Neuronal stem cell (in vitro differentiated cells): ENCODE measurements at regions not wholly inside any gene's neighbourhood (a gene's known extent, or its start where the extent isn't known, plus 50 kb on each side); places are given as distances from the start of the nearest gene placed in this dataset.

Source experiments
- DNase-seq: peaks from one replicate; pipeline ENCODE4 v3.0.0-alpha.2; 2013; ENCODE audit warnings: low spot score
- H2AFZ ChIP-seq: one replicate; pipeline ENCODE4 v1.6.1; 2013; ENCODE audit warnings: mild to moderate bottlenecking, low read length, inconsistent platforms
- H2AK5ac ChIP-seq: 2 replicates; pipeline ENCODE4 v1.6.1; 2013; ENCODE audit warnings: low read depth, mild to moderate bottlenecking, inconsistent platforms, low read length, moderate library complexity, mixed read lengths
- H2BK120ac ChIP-seq: 2 replicates; pipeline ENCODE4 v1.6.1; 2013; ENCODE audit warnings: low read depth, mild to moderate bottlenecking, inconsistent platforms, low read length, moderate library complexity, mixed read lengths
- H2BK12ac ChIP-seq: one replicate; pipeline ENCODE4 v1.6.1; 2013; ENCODE audit warnings: low read length, inconsistent platforms
- H2BK15ac ChIP-seq: 2 replicates; pipeline ENCODE4 v1.6.1; 2013; ENCODE audit warnings: mild to moderate bottlenecking, low read length, inconsistent platforms, mixed read lengths
- H2BK5ac ChIP-seq: one replicate; pipeline ENCODE4 v1.6.1; 2013; ENCODE audit warnings: inconsistent platforms, mild to moderate bottlenecking, low read length, moderate library complexity
- H3K14ac ChIP-seq: one replicate; pipeline ENCODE4 v1.6.1; 2013; ENCODE audit warnings: low read length, inconsistent platforms
- H3K18ac ChIP-seq: 2 replicates; pipeline ENCODE4 v1.6.1; 2013; ENCODE audit warnings: low read length, inconsistent platforms
- H3K23ac ChIP-seq: 2 replicates; pipeline ENCODE4 v1.6.1; 2013; ENCODE audit warnings: low read depth, mild to moderate bottlenecking, mixed read lengths, low read length, inconsistent platforms; ENCODE audit not compliant: poor library complexity
- H3K27ac ChIP-seq: replicated peaks from 3 replicates; pipeline ENCODE4 v1.5.1; 2013; ENCODE audit warnings: low read length, inconsistent platforms
- H3K27me3 ChIP-seq, 3 experiments: 2 replicates each; pipeline ENCODE4 v1.6.1; 2013; ENCODE audit warnings: low read length in 3 of 3, mild to moderate bottlenecking in 2 of 3, inconsistent platforms in 1 of 3, low read depth in 1 of 3, mixed read lengths in 1 of 3, moderate library complexity in 1 of 3; ENCODE audit not compliant: control insufficient read depth in 3 of 3, insufficient read depth in 3 of 3
- H3K36me3 ChIP-seq, 2 donors: replicated peaks in 1 of 2; 2 replicates each; pipeline ENCODE4 v1.6.1; 2013; ENCODE audit warnings: low read length in 2 of 2; ENCODE audit not compliant: control insufficient read depth in 2 of 2, insufficient read depth in 2 of 2
- H3K4ac ChIP-seq: 2 replicates; pipeline ENCODE4 v1.6.1; 2013; ENCODE audit warnings: inconsistent platforms, mild to moderate bottlenecking, low read length, moderate library complexity
- H3K4me1 ChIP-seq, 2 donors: 1 replicate in 1 of 2; 2 replicates in 1 of 2; pipeline ENCODE4 v1.6.1; 2013; ENCODE audit warnings: low read length in 2 of 2, low read depth in 1 of 2; ENCODE audit not compliant: control insufficient read depth in 2 of 2, insufficient read depth in 1 of 2
- H3K4me2 ChIP-seq: one replicate; pipeline ENCODE4 v1.6.1; 2013; ENCODE audit warnings: mild to moderate bottlenecking, low read length, inconsistent platforms; ENCODE audit not compliant: insufficient read depth, poor library complexity, severe bottlenecking
- H3K4me3 ChIP-seq, 2 donors: 2 replicates each; pipeline ENCODE4 v1.5.1; 2013; ENCODE audit warnings: low read length in 2 of 2, mild to moderate bottlenecking in 2 of 2, inconsistent platforms in 1 of 2, moderate library complexity in 1 of 2
- H3K79me1 ChIP-seq: one replicate; pipeline ENCODE4 v1.6.1; 2013; ENCODE audit warnings: low read depth, mild to moderate bottlenecking, inconsistent platforms, low read length, moderate library complexity
- H3K9ac ChIP-seq: one replicate; pipeline ENCODE4 v1.6.1; 2013; ENCODE audit warnings: mild to moderate bottlenecking, low read depth, low read length, inconsistent platforms; ENCODE audit not compliant: poor library complexity
- H3K9me3 ChIP-seq, 2 donors: replicated peaks in 1 of 2; 2 replicates each; pipeline versions ENCODE3 to v1.6.1; 2013; ENCODE audit warnings: low read length in 2 of 2, mild to moderate bottlenecking in 2 of 2, inconsistent platforms in 1 of 2, low read depth in 1 of 2, mixed read lengths in 1 of 2, moderate library complexity in 1 of 2; ENCODE audit not compliant: control insufficient read depth in 2 of 2, insufficient read depth in 1 of 2
- H4K8ac ChIP-seq: one replicate; pipeline ENCODE4 v1.6.1; 2013; ENCODE audit warnings: low read depth, mild to moderate bottlenecking, inconsistent platforms, low read length, moderate library complexity
- H4K91ac ChIP-seq: one replicate; pipeline ENCODE4 v1.6.1; 2013; ENCODE audit warnings: low read length, low read depth, mild to moderate bottlenecking, inconsistent platforms; ENCODE audit not compliant: poor library complexity
- WGBS, 2 donors: extraction: QIAGEN DNeasy Blood & Tissue Kit; methylation state at CpG; one replicate each; pipeline ENCODE4 v1.1.7; 2013; ENCODE audit warnings: missing lambda C conversion rate in 2 of 2, mixed read lengths in 1 of 2; ENCODE audit not compliant: insufficient read length in 2 of 2, insufficient replicate concordance in 1 of 2; ENCODE audit errors: extremely low coverage in 2 of 2; 5-methylcytosine and 5-hydroxymethylcytosine counted together

DNA sequence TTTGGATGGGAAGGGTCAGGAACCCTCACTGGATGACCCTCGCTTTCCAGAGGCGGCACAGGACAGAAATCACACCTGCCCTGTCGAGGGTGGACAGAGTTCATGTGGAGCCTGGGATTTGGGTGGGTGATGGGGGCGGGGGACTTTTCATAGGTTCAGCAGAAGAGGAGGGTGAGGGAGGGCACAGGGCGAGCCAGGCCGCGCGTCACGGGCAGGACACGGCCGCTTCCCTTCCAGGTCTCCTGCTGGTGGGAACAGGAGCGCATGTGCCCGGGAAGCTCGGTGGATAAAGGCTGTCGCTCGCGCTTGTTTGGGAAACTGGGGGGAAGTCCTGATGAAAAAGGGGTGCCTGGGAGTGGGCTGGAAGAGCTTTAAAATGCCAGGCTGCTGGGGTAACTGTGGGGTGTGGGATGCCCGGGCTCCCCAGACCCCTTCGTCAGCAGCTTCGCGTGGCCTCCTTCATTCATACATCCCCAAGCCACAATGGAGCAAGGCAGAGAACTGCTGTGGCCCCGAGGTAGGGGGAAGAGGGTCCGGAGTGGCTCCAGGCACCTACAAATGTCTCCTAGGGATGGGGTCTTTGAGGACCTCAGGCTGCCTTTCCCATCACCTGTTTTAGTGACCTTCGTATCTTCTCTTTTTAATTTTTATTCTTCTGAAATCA is 102.2 kb downstream of the DACT2 start:
- Histone ChIP-seq H3K4me1 (peaks cover 20 to 21% of the 10 kb centered on the region in 2 donors), H4K91ac (peak overlapping the region; percentile 90), H2BK120ac (no peak overlapping the region), H3K27me3 (peaks cover 0 to 1% (median 0%) of the 10 kb centered on the region in 3 experiments), H4K8ac (no peak overlapping the region), H3K36me3 (no peaks in the 10 kb centered on the region), H3K23ac (no peak overlapping the region), H3K79me1 (no peaks in the 10 kb centered on the region), H2AK5ac (peak overlapping the region; percentile 16), H2AFZ (peak overlapping the region; percentile 77), H2BK12ac (no peak overlapping the region), H3K4me2 (no peak overlapping the region), H3K9me3 (no peaks in the 10 kb centered on the region), H2BK15ac (peak overlapping the region; percentile 91), H3K14ac (peak overlapping the region; percentile 49), H3K4me3 (no peak overlapping the region), H3K27ac (peak overlapping the region; percentile 38), H3K9ac (no peak overlapping the region), H3K4ac (peak overlapping the region; percentile 31), H2BK5ac (peak overlapping the region; percentile 79), H3K18ac (peak overlapping the region; percentile 92)
- no CpG with 5 or more reads among the region's 24 CpGs for WGBS, 2 donors
- DNase-seq: no peak

DNA sequence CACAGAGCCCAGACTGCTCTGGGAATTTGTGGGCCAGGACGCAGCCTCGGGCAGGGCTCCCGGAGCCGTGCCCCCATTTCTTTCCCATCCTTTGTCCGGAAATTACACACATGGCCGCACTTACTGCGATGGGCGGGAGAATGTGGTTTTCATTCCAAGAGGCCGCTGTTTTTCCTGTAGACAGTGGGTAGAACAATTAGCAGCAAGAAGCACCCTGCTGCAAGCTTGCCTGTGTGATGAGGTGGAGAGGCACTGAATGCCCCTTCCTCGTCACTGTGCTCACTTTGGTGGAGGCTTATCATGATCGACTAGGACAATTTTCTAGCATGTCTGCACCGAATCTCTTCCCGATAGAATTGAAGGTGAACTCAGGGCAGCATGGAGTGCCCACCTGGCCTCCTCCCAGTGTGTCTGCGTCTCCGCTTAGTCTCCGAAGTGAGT is 102.8 kb downstream of the DACT2 start:
- Histone ChIP-seq H3K18ac (peak overlapping the region; percentile 92), H2BK5ac (peak overlapping the region; percentile 79), H4K8ac (no peak overlapping the region), H2BK120ac (no peak overlapping the region), H2AFZ (peak overlapping the region; percentile 77), H3K27me3 (peaks cover 0 to 1% (median 0%) of the 10 kb centered on the region in 3 experiments), H3K4ac (peak overlapping the region; percentile 31), H2BK15ac (peak overlapping the region; percentile 91), H3K79me1 (no peaks in the 10 kb centered on the region), H3K9ac (no peak overlapping the region), H3K27ac (peak overlapping the region; percentile 38), H3K9me3 (no peaks in the 10 kb centered on the region), H3K4me2 (no peak overlapping the region), H3K14ac (peak overlapping the region; percentile 49), H4K91ac (peak overlapping the region; percentile 90), H3K4me1 (peaks cover 20 to 21% of the 10 kb centered on the region in 2 donors), H2AK5ac (peak overlapping the region; percentile 16), H3K4me3 (no peak overlapping the region), H2BK12ac (no peak overlapping the region), H3K23ac (no peak overlapping the region), H3K36me3 (no peaks in the 10 kb centered on the region)
- WGBS, 2 donors: no CpG with 5 or more reads among the region's 16 CpGs
- DNase-seq: peak; percentile 72

DNA sequence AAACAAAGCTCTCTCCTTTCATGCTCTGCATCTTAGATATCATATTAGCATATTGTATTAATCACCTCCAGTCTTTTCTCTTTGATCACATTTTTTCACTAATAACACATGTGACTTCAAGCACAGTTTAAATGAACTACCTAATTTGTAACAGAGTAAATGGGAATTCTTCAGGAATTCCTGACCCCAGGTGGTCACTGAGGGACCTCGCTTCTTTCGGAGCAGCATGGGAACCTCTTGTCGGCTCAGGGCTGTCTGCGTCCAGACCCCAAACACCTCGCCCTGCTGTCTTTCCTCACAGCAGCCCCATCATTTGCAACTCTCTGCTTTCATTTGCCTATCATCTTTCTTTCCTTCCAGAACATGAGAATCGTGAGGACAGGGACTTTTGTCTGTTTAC is 103.5 kb downstream of the DACT2 start:
- Histone ChIP-seq H2AFZ (peak overlapping the region; percentile 77), H3K36me3 (no peaks in the 10 kb centered on the region), H4K91ac (no peak overlapping the region), H3K18ac (no peak overlapping the region), H4K8ac (no peak overlapping the region), H3K14ac (no peak overlapping the region), H3K27ac (no peak overlapping the region), H3K9me3 (no peaks in the 10 kb centered on the region), H3K4me3 (no peak overlapping the region), H2BK12ac (no peak overlapping the region), H3K9ac (no peak overlapping the region), H2BK15ac (no peak overlapping the region), H2AK5ac (no peak overlapping the region), H3K27me3 (peaks cover 0 to 1% (median 0%) of the 10 kb centered on the region in 3 experiments), H3K4ac (no peak overlapping the region), H3K4me2 (no peak overlapping the region), H2BK5ac (no peak overlapping the region), H3K79me1 (no peaks in the 10 kb centered on the region), H3K23ac (no peak overlapping the region), H2BK120ac (no peak overlapping the region), H3K4me1 (peaks cover 20 to 21% of the 10 kb centered on the region in 2 donors)
- peak; percentile 30 for DNase-seq
- no CpG with 5 or more reads among the region's 6 CpGs for WGBS, 2 donors

DNA sequence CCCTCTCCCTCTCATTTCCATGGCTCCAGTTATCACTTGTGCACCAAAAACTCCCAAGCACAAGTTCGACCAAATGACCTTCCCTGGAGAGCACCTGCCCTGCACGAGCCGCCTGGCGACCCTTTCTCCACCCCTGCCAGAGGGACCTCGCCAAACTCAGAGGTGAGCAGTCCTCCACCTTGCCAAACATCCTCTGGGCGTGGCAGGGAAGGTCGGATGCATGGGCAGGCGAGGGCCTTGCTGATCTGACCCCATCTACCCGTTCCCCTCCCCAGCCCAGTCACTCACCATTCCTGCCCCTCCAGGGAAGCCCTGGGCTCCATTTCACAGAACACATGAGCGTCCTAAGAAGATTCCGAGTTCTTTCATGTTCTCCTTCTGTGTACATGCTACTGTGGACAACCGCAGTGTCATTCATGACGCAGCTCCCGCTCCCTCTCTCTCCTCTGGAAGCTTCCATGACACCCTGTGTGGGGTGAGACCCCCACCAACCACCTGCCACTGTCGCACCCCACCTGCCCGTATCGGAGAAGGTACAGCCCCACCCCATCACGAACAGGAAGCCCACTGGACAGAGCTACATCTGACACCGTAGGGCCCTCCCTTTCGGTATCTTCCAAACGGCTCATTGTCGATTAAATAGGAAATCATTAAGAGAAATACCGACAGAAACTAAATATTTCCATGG is 104.3 kb downstream of the DACT2 start:
- no peak overlapping the region for H4K8ac ChIP-seq

More for the DNA sequence above, 104.3 kb downstream of the DACT2 start:
- peaks cover 20 to 29% of the 10 kb centered on the region in 2 donors for H3K4me1 ChIP-seq
- no peak overlapping the region for H3K4ac ChIP-seq
- H3K18ac ChIP-seq: peak overlapping the region; percentile 61
- peak overlapping the region; percentile 21 for H2BK120ac ChIP-seq
- no peak overlapping the region for H2AFZ ChIP-seq
- H3K9me3 ChIP-seq: no peaks in the 10 kb centered on the region
- H2BK12ac ChIP-seq: peak overlapping the region; percentile 77
- H4K91ac ChIP-seq: peak overlapping the region; percentile 11
- peak overlapping the region; percentile 82 for H2BK15ac ChIP-seq
- WGBS, 2 donors: no CpG with 5 or more reads among the region's 23 CpGs
- no peak overlapping the region for H3K9ac ChIP-seq
- H3K23ac ChIP-seq: no peak overlapping the region
- peaks cover 0 to 2% (median 0%) of the 10 kb centered on the region in 3 experiments for H3K27me3 ChIP-seq
- no peak for DNase-seq
- no peaks in the 10 kb centered on the region for H3K36me3 ChIP-seq
- H2BK5ac ChIP-seq: peak overlapping the region; percentile 76
- H3K4me2 ChIP-seq: no peak overlapping the region
- H3K27ac ChIP-seq: no peak overlapping the region
- no peaks in the 10 kb centered on the region for H3K79me1 ChIP-seq
- H2AK5ac ChIP-seq: peak overlapping the region; percentile 59
- no peak overlapping the region for H3K14ac ChIP-seq
- no peak overlapping the region for H3K4me3 ChIP-seq
